IMR-90 (cell line): ENCODE measurements at regions not wholly inside any gene's neighbourhood (a gene's known extent, or its start where the extent isn't known, plus 50 kb on each side); places are given as distances from the start of the nearest gene placed in this dataset.
A peak's percentile ranks its signal among the peaks of the same experiment; 100 is the strongest.

Experiments
- ATAC-seq: fragments of 200-7000 bp; cut with Tn5 transposase; 2 replicates; pipeline ENCODE4 v1.9.1; 2020; ENCODE audit warnings: low read depth, mild to moderate bottlenecking, moderate library complexity
- BruUV-seq: library from RNA; stranded (reverse); fragments of 400-500 nt; replicated peaks from 2 replicates; lab custom pipeline; 2021; lab: Mats Ljungman, UMichigan
- CTCF ChIA-PET: fragments of 300-600 bp; formaldehyde crosslinking; extraction: SDS; loops from one replicate; lab custom pipeline; 2021; ENCODE audit warnings: antibody characterized with exemption; lab: Yijun Ruan, JAX
- POLR2A ChIA-PET: fragments of 300-600 bp; sonication (Branson Sonifier 250); formaldehyde crosslinking; loops from one replicate; lab custom pipeline; 2022; ENCODE audit warnings: antibody characterized with exemption; ENCODE audit not compliant: unreplicated experiment; lab: Charles Lee
- DNase-seq: peaks from one replicate; pipeline ENCODE4 v3.0.0; 2013
- H2AFZ ChIP-seq: replicated peaks from 2 replicates; pipeline ENCODE3; 2013; ENCODE audit warnings: low read length, mild to moderate bottlenecking; ENCODE audit not compliant: poor library complexity
- H2AK5ac ChIP-seq: 2 replicates; pipeline ENCODE4 v1.6.1; 2013; ENCODE audit warnings: low read depth, low read length, inconsistent platforms
- H2AK9ac ChIP-seq: replicated peaks from 2 replicates; pipeline ENCODE3; 2013; ENCODE audit warnings: mild to moderate bottlenecking, low read depth, low read length, moderate library complexity; ENCODE audit not compliant: poor library complexity
- H2BK120ac ChIP-seq: 2 replicates; pipeline ENCODE4 v1.6.1; 2013; ENCODE audit warnings: low read depth, low read length, inconsistent platforms
- H2BK15ac ChIP-seq: 3 replicates; pipeline ENCODE4 v1.6.1; 2013; ENCODE audit warnings: low read depth, low read length, inconsistent platforms
- H2BK20ac ChIP-seq: 2 replicates; pipeline ENCODE4 v1.6.1; 2013; ENCODE audit warnings: low read depth, mild to moderate bottlenecking, inconsistent platforms, low read length, moderate library complexity
- H2BK5ac ChIP-seq: 2 replicates; pipeline ENCODE4 v1.6.1; 2013; ENCODE audit warnings: mild to moderate bottlenecking, low read depth, low read length, inconsistent platforms; ENCODE audit not compliant: poor library complexity, severe bottlenecking
- H3K14ac ChIP-seq: replicated peaks from 2 replicates; pipeline ENCODE4 v1.6.1; 2013; ENCODE audit warnings: low read depth, low read length, inconsistent platforms
- H3K18ac ChIP-seq: 2 replicates; pipeline ENCODE4 v1.6.1; 2013; ENCODE audit warnings: low read depth, low read length, control low read depth
- H3K23ac ChIP-seq: 2 replicates; pipeline ENCODE4 v1.6.1; 2013; ENCODE audit warnings: low read depth, low read length, inconsistent platforms
- H3K27ac ChIP-seq: 2 replicates; pipeline ENCODE4 v1.5.1; 2013; ENCODE audit warnings: mild to moderate bottlenecking, control low read depth, low read length; ENCODE audit not compliant: insufficient read depth
- H3K27me3 ChIP-seq: 2 replicates; pipeline ENCODE4 v1.6.1; 2013; ENCODE audit warnings: low read length; ENCODE audit not compliant: control insufficient read depth, insufficient read depth
- H3K36me3 ChIP-seq: 2 replicates; pipeline ENCODE4 v1.6.1; 2013; ENCODE audit warnings: low read length, mixed read lengths; ENCODE audit not compliant: control insufficient read depth, insufficient read depth
- H3K4ac ChIP-seq: 2 replicates; pipeline ENCODE4 v1.6.1; 2013; ENCODE audit warnings: low read depth, low read length, inconsistent platforms
- H3K4me1 ChIP-seq: 2 replicates; pipeline ENCODE4 v1.6.1; 2013; ENCODE audit warnings: low read length, mixed read lengths; ENCODE audit not compliant: control insufficient read depth, insufficient read depth
- H3K4me2 ChIP-seq: 2 replicates; pipeline ENCODE4 v1.6.1; 2013; ENCODE audit warnings: low read depth, mild to moderate bottlenecking, control low read depth, low read length, moderate library complexity
- H3K4me3 ChIP-seq: 2 replicates; pipeline ENCODE4 v1.5.1; 2013; ENCODE audit warnings: low read depth, mild to moderate bottlenecking, control low read depth, low read length, moderate library complexity; ENCODE audit not compliant: insufficient read depth
- H3K56ac ChIP-seq: 2 replicates; pipeline ENCODE4 v1.6.1; 2013; ENCODE audit warnings: low read length, inconsistent platforms; ENCODE audit not compliant: insufficient read depth; ENCODE audit errors: extremely low read depth
- H3K79me1 ChIP-seq, 2 experiments: 2 replicates each; pipeline ENCODE4 v1.6.1; 2013; ENCODE audit warnings: low read length in 2 of 2, inconsistent platforms in 1 of 2, low read depth in 1 of 2
- H3K9ac ChIP-seq: 2 replicates; pipeline ENCODE4 v1.6.1; 2013; ENCODE audit warnings: low read depth, low read length, control low read depth
- H3K9me1 ChIP-seq: 2 replicates; pipeline ENCODE4 v1.6.1; 2013; ENCODE audit warnings: low read length, inconsistent platforms; ENCODE audit not compliant: insufficient read depth
- H3K9me3 ChIP-seq: 2 replicates; pipeline ENCODE4 v1.6.1; 2013; ENCODE audit warnings: low read length; ENCODE audit not compliant: control insufficient read depth, insufficient read depth
- H4K20me1 ChIP-seq: 2 replicates; pipeline ENCODE4 v1.6.1; 2013; ENCODE audit warnings: low read length, inconsistent platforms; ENCODE audit not compliant: insufficient read depth
- H4K5ac ChIP-seq: 2 replicates; pipeline ENCODE4 v1.6.1; 2013; ENCODE audit warnings: mild to moderate bottlenecking, low read depth, low read length, control low read depth
- H4K8ac ChIP-seq, 2 experiments: 2 replicates each; pipeline ENCODE4 v1.6.1; 2013; ENCODE audit warnings: low read depth in 2 of 2, low read length in 2 of 2, control low read depth in 1 of 2, inconsistent platforms in 1 of 2
- H4K91ac ChIP-seq: 2 replicates; pipeline ENCODE4 v1.6.1; 2013; ENCODE audit warnings: low read depth, low read length, inconsistent platforms; ENCODE audit not compliant: insufficient read depth
- BHLHE40 ChIP-seq: fragments of 150-350 bp; IDR thresholded peaks from 2 replicates; pipeline ENCODE4 v1.6.1; 2016; ENCODE audit warnings: mild to moderate bottlenecking, low read depth, low read length
- MAFK ChIP-seq: IDR thresholded peaks from 2 replicates; pipeline ENCODE4 v1.6.1; 2012; ENCODE audit warnings: low read depth, low read length, improper control_type of control experiment
- RCOR1 ChIP-seq: IDR thresholded peaks from 2 replicates; pipeline ENCODE4 v1.6.1; 2012; ENCODE audit warnings: mild to moderate bottlenecking, low read length, improper control_type of control experiment; ENCODE audit not compliant: insufficient replicate concordance
- WGBS, 2 experiments: methylation state at CpG; one replicate each; pipeline versions ENCODE4 v1.1.5 to v1.1.7; 2013; ENCODE audit warnings: missing lambda C conversion rate in 2 of 2; ENCODE audit not compliant: insufficient read length in 1 of 2; ENCODE audit errors: extremely low coverage in 2 of 2; 5-methylcytosine and 5-hydroxymethylcytosine counted together
- dilution Hi-C: fragments of 300-500 bp; cut with HindIII; formaldehyde crosslinking; loops from one replicate; pipeline ENCODE4 v1.14.3; 2018; ENCODE audit warnings: low sequenced_read_pairs; ENCODE audit not compliant: unreplicated experiment
- in situ Hi-C: fragments of 300-500 bp; cut with MboI; formaldehyde crosslinking; loops from 3 replicates; pipeline ENCODE4 v1.14.3; 2019; ENCODE audit warnings: low sequenced_read_pairs, inconsistent platforms, mixed read lengths
- intact Hi-C: fragments of 100-400 bp; cut with micrococcal nuclease; formaldehyde crosslinking; loops from 2 replicates; pipeline ENCODE4 v1.10.0; 2022

GRCh38 chr12:114744285-114744684, 60.3 kb upstream of the TBX3 start:
- H4K8ac ChIP-seq = peak overlapping the region; percentile 61 to 64; a peak in 3 of 4 replicates
- CTCF ChIA-PET = interaction anchor here (1.5 to 2.2 kb wide), 2 partner anchors 33 to 49 kb away, joined by 4 to 5 read pairs; no protein-coding TSS in a partner anchor

More at GRCh38 chr12:114744285-114744684, 60.3 kb upstream of the TBX3 start:
- in situ Hi-C loops = no loop called here
- H2AK9ac ChIP-seq = peak overlapping the region; percentile 26
- H3K27ac ChIP-seq = peak overlapping the region; percentile 89
- peak overlapping the region; percentile 32 for H4K5ac ChIP-seq
- H2BK5ac ChIP-seq = peak overlapping the region; percentile 69
- no peaks in the 10 kb centered on the region; the same call in 1 of the 2 replicates for H4K20me1 ChIP-seq
- H3K14ac ChIP-seq = peak overlapping the region; percentile 50
- H2BK120ac ChIP-seq = peak overlapping the region; percentile 83
- peak overlapping the region; percentile 73; the same call in 1 of the 3 replicates for H2BK15ac ChIP-seq
- H3K27me3 ChIP-seq = no peaks in the 10 kb centered on the region
- peaks cover 0 to 10% of the 10 kb centered on the region in 2 experiments; a peak in 1 of 4 replicates for H3K79me1 ChIP-seq
- no peak for DNase-seq
- H3K18ac ChIP-seq = peak overlapping the region; percentile 38
- peak overlapping the region; percentile 79 for H3K4ac ChIP-seq
- H3K36me3 ChIP-seq = no peaks in the 10 kb centered on the region
- WGBS, 2 experiments = 92% methylated on average over 5 of the region's 6 CpGs; no CpG with 5 or more reads in 1 of the 2 experiments
- POLR2A ChIA-PET = interaction anchor here (1.0 kb wide), 1 partner anchor 53 kb away, joined by 3 read pairs; no protein-coding TSS in a partner anchor
- H3K4me3 ChIP-seq = no peak overlapping the region
- BruUV-seq = no TSS peak
- intact Hi-C loops = loop anchor here (2.0 kb wide), 1 partner anchor 59 kb away; the partner anchor contains the start of gene TBX3
- H3K9me1 ChIP-seq = peaks cover 17% of the 10 kb centered on the region
- peaks cover 32% of the 10 kb centered on the region for H3K4me1 ChIP-seq
- peak overlapping the region; percentile 68; the same call in 1 of the 2 replicates for H3K56ac ChIP-seq
- TF ChIP-seq RCOR1 (peak; percentile 80), BHLHE40 (no peak), MAFK (no peak)
- H3K9me3 ChIP-seq = no peaks in the 10 kb centered on the region
- H2BK20ac ChIP-seq = peak overlapping the region; percentile 60
- H2AFZ ChIP-seq = peak overlapping the region; percentile 81
- peak overlapping the region; percentile 37 for H2AK5ac ChIP-seq
- H3K23ac ChIP-seq = peak overlapping the region; percentile 75
- dilution Hi-C loops = no loop called here
- peak overlapping the region; percentile 57 for H3K4me2 ChIP-seq
- H3K9ac ChIP-seq = peak overlapping the region; percentile 34; the same call in 1 of the 2 replicates
- no peak; the same call in 1 of the 2 replicates for ATAC-seq
- H4K91ac ChIP-seq = peak overlapping the region; percentile 70
